CD4-positive, CD25-positive, alpha-beta regulatory T cell (primary cell): ENCODE measurements at regions not wholly inside any gene's neighbourhood (a gene's known extent, or its start where the extent isn't known, plus 50 kb on each side); places are given as distances from the start of the nearest gene placed in this dataset.

Experiments
- ATAC-seq, 2 donors: fragments of 150-1000 bp; cut with Tn5 transposase; one replicate each; pipeline ENCODE4 v1.10.0; 2021; ENCODE audit warnings: low read depth in 2 of 2, moderate number of reproducible peaks in 2 of 2, moderate library complexity in 1 of 2
- DNase-seq, 3 donors: peaks; one replicate each; pipeline versions ENCODE4 v3.0.0 to v3.0.0-alpha.2; 2012 to 2022; ENCODE audit warnings: mixed read lengths in 1 of 3
- H3K27ac ChIP-seq: one replicate; pipeline ENCODE4 v1.7.0; 2013; ENCODE audit warnings: mild to moderate bottlenecking, low read length; ENCODE audit not compliant: insufficient read depth, poor library complexity, severe bottlenecking
- H3K27me3 ChIP-seq: one replicate; pipeline ENCODE4 v1.7.0; 2013; ENCODE audit warnings: low read length; ENCODE audit not compliant: control insufficient read depth, insufficient read depth
- H3K36me3 ChIP-seq: one replicate; pipeline ENCODE4 v1.7.0; 2013; ENCODE audit warnings: mild to moderate bottlenecking, low read length, moderate library complexity; ENCODE audit not compliant: control insufficient read depth, insufficient read depth
- H3K4me1 ChIP-seq: 2 replicates; pipeline ENCODE4 v1.7.0; 2013; ENCODE audit warnings: mild to moderate bottlenecking, low read length; ENCODE audit not compliant: insufficient read depth, control insufficient read depth, poor library complexity, severe bottlenecking
- H3K4me3 ChIP-seq: one replicate; pipeline ENCODE4 v1.7.0; 2013; ENCODE audit warnings: low read depth, mild to moderate bottlenecking, low read length, moderate library complexity
- H3K9me3 ChIP-seq, 2 experiments: 1 replicate in 1 of 2; 2 replicates in 1 of 2; pipeline ENCODE4 v1.7.0; 2013; ENCODE audit warnings: low read length in 2 of 2, mild to moderate bottlenecking in 1 of 2, moderate library complexity in 1 of 2; ENCODE audit not compliant: control insufficient read depth in 2 of 2
- H3K27ac Mint-ChIP-seq, 3 donors: one replicate each; pipeline ENCODE4 v1.8.0; 2020 to 2022; ENCODE audit warnings: mild to moderate bottlenecking in 3 of 3, mixed read lengths in 3 of 3, moderate library complexity in 2 of 3
- H3K27me3 Mint-ChIP-seq: one replicate; pipeline ENCODE4 v1.8.0; 2022; ENCODE audit warnings: mild to moderate bottlenecking, mixed read lengths
- H3K36me3 Mint-ChIP-seq: one replicate; pipeline ENCODE4 v1.8.0; 2020; ENCODE audit warnings: mixed read lengths
- H3K4me1 Mint-ChIP-seq, 4 donors: one replicate each; pipeline ENCODE4 v1.8.0; 2020 to 2022; ENCODE audit warnings: mixed read lengths in 4 of 4, mild to moderate bottlenecking in 1 of 4
- H3K4me3 Mint-ChIP-seq, 4 donors: one replicate each; pipeline ENCODE4 v1.8.0; 2020 to 2022; ENCODE audit warnings: mild to moderate bottlenecking in 4 of 4, mixed read lengths in 4 of 4, moderate library complexity in 3 of 4
- H3K9me3 Mint-ChIP-seq, 7 donors: one replicate each; pipeline ENCODE4 v1.8.0; 2020 to 2022; ENCODE audit warnings: mixed read lengths in 7 of 7, mild to moderate bottlenecking in 3 of 7, moderate library complexity in 2 of 7

DNA sequence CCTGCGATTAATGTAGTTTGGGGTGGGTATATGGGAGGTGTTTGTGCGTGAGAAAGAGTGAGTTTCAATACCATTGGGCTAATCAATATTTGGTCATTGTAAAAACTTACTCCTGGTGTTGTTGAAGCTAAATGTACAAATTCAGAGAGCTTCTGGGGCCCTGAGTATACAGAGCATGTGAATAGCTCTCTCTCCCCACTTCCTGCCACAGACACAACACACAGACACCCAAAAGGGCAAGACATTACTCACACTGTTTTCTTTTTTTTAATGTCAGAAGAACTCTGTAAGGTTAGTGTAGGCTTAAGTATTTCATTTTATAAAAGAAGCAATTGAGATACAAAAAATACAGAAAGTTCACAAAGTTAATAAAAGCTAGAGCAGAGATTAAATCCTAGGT lies 151.3 kb upstream of the KCNIP4 start:
- H3K4me1 ChIP-seq = no peaks in the 10 kb centered on the region
- no peaks in the 10 kb centered on the region for H3K27me3 ChIP-seq
- H3K27ac ChIP-seq = no peak overlapping the region
- Mint-ChIP-seq H3K27me3 (no peaks in the 10 kb centered on the region), H3K9me3 (peaks cover 0 to 6% (median 1%) of the 10 kb centered on the region in 7 donors), H3K36me3 (no peaks in the 10 kb centered on the region), H3K27ac (no peak overlapping the region), H3K4me1 (peaks cover 0 to 5% (median 0%) of the 10 kb centered on the region in 4 donors), H3K4me3 (no peak overlapping the region)
- ATAC-seq = peak in 1 of 2 donors; percentile 34
- H3K36me3 ChIP-seq = no peaks in the 10 kb centered on the region
- H3K9me3 ChIP-seq = no peaks in the 10 kb centered on the region
- H3K4me3 ChIP-seq = no peak overlapping the region
- DNase-seq = peak in 1 of 3 donors; percentile 11

DNA sequence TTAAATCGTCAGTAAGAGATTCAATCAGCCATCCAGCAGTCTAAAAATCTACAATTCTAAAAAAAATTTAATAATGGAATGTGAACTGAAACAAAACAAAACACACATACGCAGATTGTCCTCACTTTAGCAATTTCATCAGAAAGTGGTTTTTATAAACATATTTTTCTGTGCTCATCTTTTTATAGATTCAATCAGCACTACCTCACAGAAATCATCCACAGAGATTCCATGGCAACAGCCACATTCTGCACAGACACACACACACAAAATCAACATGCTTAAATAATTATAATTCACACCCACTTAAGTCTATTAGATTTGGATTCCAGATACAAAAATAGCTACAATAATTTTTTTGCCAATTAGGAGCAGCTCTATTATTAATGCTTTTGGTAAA lies 149.0 kb upstream of the KCNIP4 start:
- no peak for ATAC-seq
- Mint-ChIP-seq H3K27me3 (no peaks in the 10 kb centered on the region), H3K27ac (no peak overlapping the region)

DNA sequence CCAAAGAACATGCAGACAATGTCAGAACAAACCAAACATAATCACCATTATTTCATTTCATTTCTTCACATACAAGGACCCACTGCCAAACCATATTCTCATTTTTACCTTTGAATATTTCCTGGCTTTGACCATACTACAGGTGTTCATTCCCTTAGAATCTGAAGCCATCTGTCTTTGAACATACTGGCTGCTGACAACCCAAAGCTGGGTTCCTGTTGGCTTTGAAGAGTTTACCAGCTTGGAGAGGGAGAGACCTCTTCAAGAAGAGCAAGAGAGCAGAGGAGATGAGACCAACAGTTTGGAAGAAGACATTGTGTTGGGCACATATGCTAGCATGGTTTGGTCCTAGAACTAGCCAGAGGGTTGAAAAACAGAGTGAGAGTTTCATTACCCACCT lies 145.6 kb upstream of the KCNIP4 start:
- H3K27ac ChIP-seq = no peak overlapping the region
- H3K36me3 Mint-ChIP-seq = no peaks in the 10 kb centered on the region
- H3K27ac Mint-ChIP-seq = no peak overlapping the region
- H3K36me3 ChIP-seq = no peaks in the 10 kb centered on the region
- H3K4me1 ChIP-seq = no peaks in the 10 kb centered on the region
- H3K4me3 ChIP-seq = no peak overlapping the region
- H3K27me3 ChIP-seq = no peaks in the 10 kb centered on the region
- H3K9me3 Mint-ChIP-seq = peaks cover 0 to 12% (median 5%) of the 10 kb centered on the region in 7 donors
- no peak for ATAC-seq
- H3K9me3 ChIP-seq = no peaks in the 10 kb centered on the region
- DNase-seq = no peak
- no peaks in the 10 kb centered on the region for H3K27me3 Mint-ChIP-seq
- H3K4me3 Mint-ChIP-seq = no peak overlapping the region
- peaks cover 0 to 2% (median 0%) of the 10 kb centered on the region in 4 donors for H3K4me1 Mint-ChIP-seq

More for the DNA sequence above, 149.0 kb upstream of the KCNIP4 start:
- no peaks in the 10 kb centered on the region for H3K27me3 ChIP-seq
- H3K4me1 ChIP-seq = no peaks in the 10 kb centered on the region
- H3K4me3 ChIP-seq = no peak overlapping the region
- DNase-seq = no peak
- Mint-ChIP-seq H3K4me1 (peaks cover 0 to 5% (median 0%) of the 10 kb centered on the region in 4 donors), H3K4me3 (no peak overlapping the region), H3K9me3 (peaks cover 0 to 12% (median 3%) of the 10 kb centered on the region in 7 donors), H3K36me3 (no peaks in the 10 kb centered on the region)
- H3K36me3 ChIP-seq = no peaks in the 10 kb centered on the region
- H3K27ac ChIP-seq = no peak overlapping the region
- no peaks in the 10 kb centered on the region for H3K9me3 ChIP-seq

DNA sequence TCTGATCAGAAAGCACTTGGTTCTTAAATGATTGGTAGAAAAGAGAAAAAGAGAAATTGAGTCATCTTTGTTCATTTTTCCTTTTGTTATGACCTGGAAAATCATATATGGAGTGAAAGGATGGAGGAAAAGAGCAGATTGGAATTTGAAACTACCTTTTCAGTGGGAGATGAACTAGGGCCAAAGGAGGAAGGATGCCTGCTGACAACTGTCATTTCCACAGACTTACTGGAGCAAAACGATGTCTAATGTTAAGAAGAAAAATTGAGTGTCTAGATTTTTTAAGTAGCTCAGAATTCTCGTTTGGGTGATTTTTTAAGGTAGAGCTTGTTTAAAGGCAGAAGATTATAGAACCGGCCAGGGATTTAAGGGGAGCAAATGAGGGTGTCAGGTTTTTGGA lies 144.6 kb upstream of the KCNIP4 start:
- H3K4me3 ChIP-seq = no peak overlapping the region
- peaks cover 0 to 13% (median 4%) of the 10 kb centered on the region in 7 donors for H3K9me3 Mint-ChIP-seq
- no peak for DNase-seq
- no peaks in the 10 kb centered on the region for H3K27me3 ChIP-seq
- ATAC-seq = no peak
- no peaks in the 10 kb centered on the region for H3K4me1 ChIP-seq
- H3K4me1 Mint-ChIP-seq = no peaks in the 10 kb centered on the region
- H3K27me3 Mint-ChIP-seq = no peaks in the 10 kb centered on the region
- no peaks in the 10 kb centered on the region for H3K36me3 Mint-ChIP-seq
- peak overlapping the region in 1 of 3 donors; percentile 23 for H3K27ac Mint-ChIP-seq
- H3K27ac ChIP-seq = no peak overlapping the region
- no peaks in the 10 kb centered on the region for H3K9me3 ChIP-seq
- no peaks in the 10 kb centered on the region for H3K36me3 ChIP-seq
- H3K4me3 Mint-ChIP-seq = no peak overlapping the region

DNA sequence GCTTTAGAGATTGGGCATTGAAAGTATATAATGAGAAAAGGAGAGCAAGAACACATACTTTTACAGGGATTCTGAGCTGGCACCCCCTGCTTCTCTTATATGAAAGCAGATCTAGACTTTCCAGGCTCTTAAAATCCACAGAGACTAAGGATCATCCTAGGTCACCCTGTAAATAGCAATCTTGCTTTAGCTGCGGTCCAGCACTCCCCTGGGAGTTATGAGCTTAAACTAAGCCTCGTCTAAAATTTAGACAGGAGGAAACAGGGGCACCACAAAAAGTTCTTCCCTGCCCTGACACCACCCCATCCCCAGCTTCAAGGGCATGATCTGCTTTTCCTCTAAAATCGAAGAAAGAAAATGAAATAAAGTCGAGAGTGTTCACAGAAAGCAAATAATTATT lies 143.3 kb upstream of the KCNIP4 start:
- Mint-ChIP-seq H3K4me1 (no peaks in the 10 kb centered on the region), H3K36me3 (no peaks in the 10 kb centered on the region), H3K4me3 (no peak overlapping the region), H3K9me3 (peaks cover 0 to 22% (median 4%) of the 10 kb centered on the region in 7 donors), H3K27me3 (no peaks in the 10 kb centered on the region), H3K27ac (no peak overlapping the region)
- no peaks in the 10 kb centered on the region for H3K36me3 ChIP-seq
- no peaks in the 10 kb centered on the region for H3K27me3 ChIP-seq
- DNase-seq = no peak
- no peak overlapping the region for H3K4me3 ChIP-seq
- H3K27ac ChIP-seq = no peak overlapping the region
- no peaks in the 10 kb centered on the region for H3K4me1 ChIP-seq
- peaks cover 0 to 4% of the 10 kb centered on the region in 2 experiments for H3K9me3 ChIP-seq
- no peak for ATAC-seq

DNA sequence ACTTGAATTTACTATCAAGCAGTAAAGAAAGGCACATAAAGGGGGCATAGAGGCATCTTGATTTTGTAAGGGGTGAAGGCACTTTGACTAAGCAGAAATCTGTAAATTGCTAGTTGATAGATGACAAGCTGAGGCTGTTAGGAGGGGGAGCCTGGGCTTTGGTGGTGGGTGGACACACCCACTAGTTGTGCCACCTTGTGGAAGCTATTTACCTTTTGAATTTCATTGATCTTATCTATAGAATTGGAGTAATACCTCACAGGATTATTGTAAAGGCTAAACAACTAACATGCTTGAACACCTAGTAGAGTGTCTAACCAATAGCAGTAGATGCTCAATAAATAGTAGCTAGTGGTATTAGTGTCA lies 142.8 kb upstream of the KCNIP4 start:
- no peak overlapping the region for H3K27ac ChIP-seq
- no peaks in the 10 kb centered on the region for H3K36me3 ChIP-seq
- no peak for DNase-seq
- no peak for ATAC-seq
- Mint-ChIP-seq H3K4me1 (no peaks in the 10 kb centered on the region), H3K4me3 (no peak overlapping the region), H3K36me3 (no peaks in the 10 kb centered on the region), H3K9me3 (peaks cover 0 to 22% (median 5%) of the 10 kb centered on the region in 7 donors), H3K27me3 (no peaks in the 10 kb centered on the region), H3K27ac (no peak overlapping the region)
- H3K27me3 ChIP-seq = no peaks in the 10 kb centered on the region
- H3K4me1 ChIP-seq = no peaks in the 10 kb centered on the region
- peaks cover 0 to 4% of the 10 kb centered on the region in 2 experiments for H3K9me3 ChIP-seq
- no peak overlapping the region for H3K4me3 ChIP-seq

DNA sequence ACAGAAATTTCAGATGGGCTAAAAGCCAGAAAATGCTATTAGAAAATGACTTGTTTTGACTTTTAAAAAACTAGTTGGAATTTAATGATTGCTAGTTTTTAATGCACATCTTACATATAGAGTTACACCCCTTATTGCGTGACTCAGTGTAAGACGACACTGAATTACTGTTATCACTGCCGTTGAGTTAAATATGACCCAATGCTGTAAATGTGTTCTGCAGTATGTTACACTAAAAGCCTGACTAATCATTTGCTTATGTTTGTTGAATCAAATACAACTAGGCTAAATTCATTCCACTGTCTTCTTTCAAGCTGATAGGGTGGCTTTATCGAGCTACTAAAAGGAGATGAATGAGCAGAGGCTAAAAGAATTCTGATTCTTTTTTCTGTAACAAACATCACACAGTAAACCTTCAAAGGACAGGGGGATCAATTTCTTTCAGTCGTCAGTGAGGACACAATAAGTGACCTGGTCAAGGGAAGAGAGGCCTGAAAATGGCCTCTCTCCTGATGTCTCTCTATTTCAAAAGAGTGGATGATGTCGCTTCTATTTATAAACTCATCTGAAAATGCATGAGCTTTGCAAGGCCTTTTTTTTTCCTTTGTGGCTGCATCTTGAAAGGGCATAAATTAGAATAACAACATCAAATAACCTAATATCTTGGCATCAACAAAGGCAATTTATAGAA lies 142.2 kb upstream of the KCNIP4 start:
- Mint-ChIP-seq H3K4me3 (no peak overlapping the region), H3K4me1 (no peaks in the 10 kb centered on the region), H3K27me3 (no peaks in the 10 kb centered on the region), H3K9me3 (peaks cover 0 to 28% (median 7%) of the 10 kb centered on the region in 7 donors), H3K36me3 (no peaks in the 10 kb centered on the region), H3K27ac (no peak overlapping the region)
- Histone ChIP-seq H3K9me3 (peaks cover 0 to 4% of the 10 kb centered on the region in 2 experiments), H3K36me3 (no peaks in the 10 kb centered on the region), H3K27me3 (no peaks in the 10 kb centered on the region), H3K27ac (no peak overlapping the region), H3K4me1 (no peaks in the 10 kb centered on the region), H3K4me3 (no peak overlapping the region)
- no peak for DNase-seq
- ATAC-seq = no peak

DNA sequence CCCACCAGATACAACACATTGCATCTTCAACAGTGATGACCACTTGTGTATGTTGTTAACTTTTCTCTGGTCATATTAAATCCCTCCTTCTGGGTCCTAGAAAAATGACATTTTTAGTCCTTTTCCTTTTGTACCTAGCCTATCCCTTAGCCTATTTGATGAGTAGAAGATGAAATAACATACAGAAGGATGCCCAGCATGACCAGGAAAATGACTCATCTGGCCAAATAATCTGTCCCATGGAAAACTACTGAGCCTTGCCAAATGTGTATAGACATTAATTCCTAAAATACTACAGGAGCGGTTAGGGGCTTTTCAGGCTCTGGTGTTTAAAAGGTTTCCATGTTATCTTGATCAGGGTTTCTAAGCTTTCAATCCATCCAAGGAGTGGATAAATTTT lies 129.0 kb upstream of the KCNIP4 start:
- ATAC-seq (no peak), DNase-seq (no peak)
- Mint-ChIP-seq H3K9me3 (peaks cover 4 to 40% (median 7%) of the 10 kb centered on the region in 7 donors), H3K4me1 (no peaks in the 10 kb centered on the region), H3K27me3 (no peaks in the 10 kb centered on the region), H3K36me3 (no peaks in the 10 kb centered on the region), H3K27ac (no peak overlapping the region), H3K4me3 (peak overlapping the region in 1 of 4 donors; percentile 38)
- H3K4me1 ChIP-seq = no peaks in the 10 kb centered on the region
- H3K27me3 ChIP-seq = no peaks in the 10 kb centered on the region
- no peaks in the 10 kb centered on the region for H3K36me3 ChIP-seq
- no peaks in the 10 kb centered on the region for H3K9me3 ChIP-seq
- no peak overlapping the region for H3K4me3 ChIP-seq
- H3K27ac ChIP-seq = no peak overlapping the region
